DMS 273 (cell line): ENCODE measurements at regions not wholly inside any gene's neighbourhood (a gene's known extent, or its start where the extent isn't known, plus 50 kb on each side); places are given as distances from the start of the nearest gene placed in this dataset.
"Not testable (repeated sequence)": the region's sequence is repeated elsewhere in the genome, so short reads cannot be mapped to it uniquely, and the experiment has no call there.

Experiments
- DNase-seq: peaks from one replicate; lab custom pipeline; 2025; ENCODE audit not compliant: unreplicated experiment; lab: John Stamatoyannopoulos, UW

GRCh38 chr14:55766071-55766470, 186.1 kb downstream of the KTN1 start:
- no peak for DNase-seq

GRCh38 chr14:55767286-55767685, 187.3 kb downstream of the KTN1 start:
- DNase-seq = no peak

DNA sequence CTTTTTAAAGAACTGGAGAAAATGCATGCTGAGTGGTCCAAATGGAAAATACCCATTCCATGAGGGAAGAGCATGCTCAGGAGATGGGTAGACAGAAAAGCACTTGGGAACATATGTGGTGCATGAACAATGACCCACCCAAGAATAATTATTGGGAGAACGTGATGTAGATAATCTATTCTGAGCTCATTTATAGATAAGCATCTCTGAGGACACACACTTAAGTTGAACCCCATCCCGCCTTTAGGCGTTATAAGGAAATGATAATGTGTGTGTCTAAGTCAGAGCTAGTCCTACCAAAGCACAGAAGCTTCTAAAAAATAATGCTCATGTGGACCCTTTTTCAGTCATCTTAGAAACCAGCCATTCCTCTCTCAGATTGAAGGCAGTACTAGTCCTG, 189.9 kb downstream of the KTN1 start:
- DNase-seq = no peak

DNA sequence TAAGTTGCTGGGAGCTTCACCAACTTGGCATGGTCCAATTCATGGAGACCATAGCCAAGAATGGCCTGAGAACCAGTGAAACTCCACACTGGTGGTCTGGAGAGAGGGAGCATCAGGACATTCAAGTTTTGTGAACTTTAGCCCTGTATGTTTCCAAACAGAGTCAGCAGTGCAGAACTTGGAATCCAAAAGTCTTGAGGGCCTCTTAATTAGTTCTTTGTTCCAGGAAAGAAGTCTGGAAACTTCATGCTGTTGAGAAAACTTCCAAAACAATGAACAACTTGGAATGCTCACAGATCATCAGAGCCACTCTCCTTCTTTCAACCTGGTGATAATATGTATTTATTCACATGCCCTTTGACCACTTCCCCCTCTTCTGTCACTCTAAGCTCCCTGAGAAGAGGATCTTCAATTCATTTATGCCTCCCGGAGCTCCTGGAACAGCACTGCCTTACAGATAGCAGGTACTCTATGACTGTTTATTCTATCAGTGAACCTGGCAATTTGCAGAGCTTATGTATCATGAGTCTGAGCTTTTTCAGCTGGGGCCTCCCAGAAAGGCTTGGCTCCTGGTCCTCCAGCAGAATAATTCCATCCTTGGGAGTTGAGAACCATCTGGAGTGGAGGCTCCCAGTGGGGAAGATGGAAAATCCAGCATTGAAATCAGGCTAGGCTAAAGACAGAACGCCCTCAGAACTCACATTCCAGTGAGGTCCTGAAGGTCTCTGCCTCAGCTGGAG, 191.4 kb downstream of the KTN1 start:
- DNase-seq = no peak

- no peak for DNase-seq
These were observed 192.5 kb downstream of the KTN1 start for GRCh38 chr14:55772486-55772885.

DNA sequence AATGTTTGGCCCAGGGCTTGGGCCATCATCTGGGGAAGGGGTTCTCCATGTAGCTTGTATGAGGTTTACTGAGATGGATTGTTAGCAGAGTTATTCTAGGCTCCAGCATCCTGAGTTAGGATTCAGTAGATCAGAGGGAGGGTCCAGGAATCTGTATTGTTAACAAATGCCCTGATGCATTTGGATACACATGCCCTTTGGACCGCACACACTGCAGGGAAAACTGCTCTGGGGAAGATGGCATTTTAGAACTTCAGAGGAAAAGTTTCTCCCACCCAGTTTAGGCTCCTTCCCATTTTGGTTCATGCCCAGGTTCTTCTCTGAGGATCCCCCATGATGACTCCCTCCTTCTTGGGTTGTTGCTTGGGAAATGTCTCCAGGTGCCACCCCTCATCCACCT, 193.3 kb downstream of the KTN1 start:
- no peak for DNase-seq

DNA sequence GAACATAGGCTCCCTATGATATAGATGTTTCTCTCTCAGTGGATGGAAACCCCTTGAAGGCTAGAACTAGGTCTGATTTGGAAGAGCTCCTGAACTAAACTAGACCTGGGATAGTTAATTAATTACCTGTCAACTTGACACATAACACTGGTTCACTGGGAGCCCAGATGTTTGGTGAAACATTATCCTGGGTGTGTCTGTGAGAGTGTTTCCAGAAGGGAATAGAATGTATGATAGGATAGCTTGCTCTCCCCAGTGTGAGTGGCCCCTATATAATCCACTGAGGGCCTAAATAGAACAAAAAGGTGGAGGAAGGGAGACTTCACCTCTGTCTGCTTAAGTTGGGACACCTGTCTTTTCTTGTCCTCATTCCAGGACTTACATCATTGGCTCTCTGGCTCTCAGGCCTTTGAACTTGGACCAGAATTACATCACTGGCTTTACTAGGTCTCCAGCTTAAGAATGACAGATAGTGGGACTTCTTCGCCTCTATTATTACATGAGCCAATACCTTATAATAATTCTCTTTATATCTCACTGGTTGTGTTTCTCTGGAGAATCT, 194.1 kb downstream of the KTN1 start:
- DNase-seq = no peak

- DNase-seq = no peak
These were observed 197.9 kb downstream of the KTN1 start for GRCh38 chr14:55777877-55778276.

GRCh38 chr14:55780156-55780946, 200.3 kb downstream of the KTN1 start:
- no peak for DNase-seq

DNA sequence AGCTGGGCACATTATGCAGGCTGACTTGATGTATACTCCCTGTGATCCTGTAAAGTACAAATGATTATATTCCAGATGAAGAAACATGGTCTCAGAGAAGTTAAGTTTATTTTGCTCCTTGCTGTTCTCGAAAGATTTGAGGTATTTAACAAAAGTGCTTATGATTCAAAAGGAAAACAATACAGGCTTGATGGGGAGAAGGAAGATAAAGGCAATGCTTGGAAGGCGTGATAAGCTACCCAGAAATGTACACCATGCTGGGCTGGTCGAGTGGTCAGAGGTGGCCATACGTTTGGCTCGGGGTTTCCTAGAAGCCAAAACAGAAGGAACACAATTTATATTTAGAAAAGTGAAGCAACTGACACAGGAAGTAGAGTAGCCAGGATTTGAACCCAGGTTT, 201.0 kb downstream of the KTN1 start:
- DNase-seq = no peak

DNA sequence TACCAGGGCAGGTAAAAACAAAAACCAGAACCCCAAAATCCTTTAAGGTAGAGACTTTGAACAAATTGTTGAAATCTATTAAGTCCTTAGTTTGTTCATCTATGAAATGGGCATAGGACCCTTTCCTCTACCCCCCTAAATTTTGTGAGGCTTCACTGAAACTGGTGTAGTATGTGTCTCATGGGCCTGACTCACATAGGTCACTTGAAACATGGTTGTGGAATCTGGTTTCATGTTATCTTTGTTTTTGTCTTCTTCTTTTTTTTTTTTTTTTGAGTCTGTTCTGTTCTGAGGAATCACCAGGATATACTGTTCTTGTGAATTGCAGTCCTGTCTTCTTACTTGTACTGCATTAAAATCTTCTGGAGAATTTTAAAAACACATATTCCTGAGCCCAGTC, 202.2 kb downstream of the KTN1 start:
- no peak for DNase-seq

- no peak for DNase-seq
These were observed 209.4 kb downstream of the KTN1 start for GRCh38 chr14:55789406-55789805.

GRCh38 chr14:55794655-55795595, 214.9 kb downstream of the KTN1 start:
- no peak for DNase-seq

DNA sequence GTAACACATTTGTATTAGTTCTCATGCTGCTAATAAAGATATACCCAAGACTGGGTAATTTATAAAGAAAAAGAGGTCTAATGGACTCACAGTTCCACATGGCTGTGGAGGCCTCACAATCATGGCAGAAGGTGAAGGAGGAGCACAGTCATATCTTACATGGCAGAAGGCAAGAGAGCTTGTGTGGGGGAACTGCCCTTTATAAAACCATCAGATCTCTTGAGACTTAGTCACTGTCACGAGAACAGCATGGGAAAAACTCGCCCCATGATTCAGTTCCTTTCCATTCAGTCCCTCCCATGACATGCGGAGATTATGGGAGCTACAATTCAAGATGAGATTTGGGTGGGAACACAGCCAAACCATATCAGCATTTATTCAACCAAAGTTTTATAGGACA, 216.5 kb downstream of the KTN1 start:
- not testable (repeated sequence) for DNase-seq

DNA sequence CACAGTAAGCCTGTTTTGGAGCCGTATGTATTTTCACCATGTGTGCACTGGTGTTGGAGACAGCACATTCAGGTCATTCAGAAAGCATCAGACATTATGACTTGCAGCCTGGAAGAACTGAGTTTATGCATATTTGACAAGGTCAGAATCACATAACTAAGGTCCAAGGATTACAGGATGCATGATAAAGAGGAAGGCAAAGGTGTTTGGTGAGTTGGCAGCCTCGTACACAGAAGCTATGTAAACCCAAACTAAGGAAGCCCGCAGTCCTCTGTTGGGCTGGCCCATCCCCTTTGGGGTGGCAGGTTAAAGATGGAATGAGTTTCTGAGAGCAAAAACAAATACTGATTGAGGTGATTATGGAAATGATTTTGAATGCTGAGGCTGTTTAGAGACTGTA, 218.4 kb downstream of the KTN1 start:
- no peak for DNase-seq

- DNase-seq = no peak
These were observed 219.6 kb downstream of the KTN1 start for GRCh38 chr14:55799508-55800095.

- DNase-seq = no peak
These were observed 220.3 kb downstream of the KTN1 start for GRCh38 chr14:55800156-55800785.

GRCh38 chr14:55801121-55801520, 221.1 kb downstream of the KTN1 start:
- no peak for DNase-seq

- DNase-seq = no peak
These were observed 223.2 kb downstream of the KTN1 start for GRCh38 chr14:55802986-55803872.
